BE2C (cell line): ENCODE measurements at regions not wholly inside any gene's neighbourhood (a gene's known extent, or its start where the extent isn't known, plus 50 kb on each side); places are given as distances from the start of the nearest gene placed in this dataset.

Experiments
- DNase-seq: peaks from one replicate; pipeline ENCODE4 v3.0.0-alpha.2; 2020
- H3K27me3 ChIP-seq: fragments of 250-450 bp; sonication (Bioruptor Pico); 2 replicates; pipeline ENCODE4 v1.5.1; 2020; ENCODE audit warnings: mild to moderate bottlenecking
- H3K36me3 ChIP-seq: fragments of 250-450 bp; sonication (Bioruptor Pico); 2 replicates; pipeline ENCODE4 v1.5.1; 2020; ENCODE audit warnings: mild to moderate bottlenecking
- H3K4me1 ChIP-seq: fragments of 250-450 bp; sonication (Bioruptor Pico); 2 replicates; pipeline ENCODE4 v1.5.1; 2020
- H3K4me3 ChIP-seq: 2 replicates; pipeline ENCODE4 v1.5.1; 2011; ENCODE audit warnings: low read depth, low read length
- H3K9me3 ChIP-seq: fragments of 250-450 bp; sonication (Bioruptor Pico); 2 replicates; pipeline ENCODE4 v1.5.1; 2020
- TF ChIP-seq, protein P1 (sequence below): IDR thresholded peaks from 2 replicates; pipeline ENCODE4 v1.5.1; 2012; ENCODE audit warnings: mild to moderate bottlenecking, low read depth, low read length

DNA sequence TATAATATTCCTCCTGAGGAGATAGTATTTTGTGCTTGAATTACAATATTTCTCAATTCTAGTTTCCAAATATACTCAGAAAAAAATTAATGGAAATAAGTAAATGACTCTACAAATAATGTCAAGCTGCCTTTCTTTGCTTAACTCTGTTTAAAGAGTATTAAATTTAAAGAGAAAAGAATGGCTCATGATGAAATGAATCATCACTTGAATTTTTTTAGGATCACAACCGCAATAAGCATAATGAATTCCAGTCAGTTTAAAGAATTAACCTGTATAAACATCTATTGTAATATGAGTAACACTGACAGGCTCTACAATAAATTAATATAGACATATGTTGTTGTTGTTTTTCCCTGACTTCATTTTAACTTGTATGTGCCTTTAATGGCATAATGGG lies 266.2 kb upstream of the ADGRB3 start:
- Histone ChIP-seq H3K9me3 (no peaks in the 10 kb centered on the region), H3K4me3 (no peak overlapping the region), H3K27me3 (no peaks in the 10 kb centered on the region), H3K4me1 (no peaks in the 10 kb centered on the region), H3K36me3 (no peaks in the 10 kb centered on the region)
- TF ChIP-seq, protein P1, sequence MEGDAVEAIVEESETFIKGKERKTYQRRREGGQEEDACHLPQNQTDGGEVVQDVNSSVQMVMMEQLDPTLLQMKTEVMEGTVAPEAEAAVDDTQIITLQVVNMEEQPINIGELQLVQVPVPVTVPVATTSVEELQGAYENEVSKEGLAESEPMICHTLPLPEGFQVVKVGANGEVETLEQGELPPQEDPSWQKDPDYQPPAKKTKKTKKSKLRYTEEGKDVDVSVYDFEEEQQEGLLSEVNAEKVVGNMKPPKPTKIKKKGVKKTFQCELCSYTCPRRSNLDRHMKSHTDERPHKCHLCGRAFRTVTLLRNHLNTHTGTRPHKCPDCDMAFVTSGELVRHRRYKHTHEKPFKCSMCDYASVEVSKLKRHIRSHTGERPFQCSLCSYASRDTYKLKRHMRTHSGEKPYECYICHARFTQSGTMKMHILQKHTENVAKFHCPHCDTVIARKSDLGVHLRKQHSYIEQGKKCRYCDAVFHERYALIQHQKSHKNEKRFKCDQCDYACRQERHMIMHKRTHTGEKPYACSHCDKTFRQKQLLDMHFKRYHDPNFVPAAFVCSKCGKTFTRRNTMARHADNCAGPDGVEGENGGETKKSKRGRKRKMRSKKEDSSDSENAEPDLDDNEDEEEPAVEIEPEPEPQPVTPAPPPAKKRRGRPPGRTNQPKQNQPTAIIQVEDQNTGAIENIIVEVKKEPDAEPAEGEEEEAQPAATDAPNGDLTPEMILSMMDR: no peak
- no peak for DNase-seq

DNA sequence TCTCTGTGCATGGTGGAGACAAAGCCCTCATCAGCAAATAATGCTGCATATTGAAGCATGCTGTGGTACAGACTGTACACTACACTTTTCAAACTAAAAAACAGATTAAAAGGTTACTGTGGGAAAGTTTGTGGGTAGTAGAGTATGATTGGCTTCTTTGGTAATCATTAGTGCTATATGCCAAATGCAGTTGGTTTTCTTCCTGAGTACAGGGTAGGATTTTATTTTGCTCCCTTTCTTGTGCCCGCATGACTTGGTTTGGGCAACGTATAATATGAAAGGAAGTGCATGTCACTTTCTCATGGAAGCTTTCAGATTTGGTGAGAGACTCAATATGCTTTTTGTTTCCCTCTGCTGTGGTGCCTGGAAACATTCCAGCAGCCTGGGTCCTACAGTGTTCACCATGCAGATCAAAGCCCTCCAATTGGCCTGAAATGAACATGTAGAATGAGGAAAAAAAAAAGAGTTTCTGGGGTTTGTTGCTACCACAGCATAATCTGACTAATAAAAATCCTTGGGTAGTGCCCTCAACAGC lies 270.7 kb upstream of the ADGRB3 start:
- H3K36me3 ChIP-seq: no peaks in the 10 kb centered on the region
- TF ChIP-seq, protein P1: no peak
- no peak overlapping the region for H3K4me3 ChIP-seq
- H3K9me3 ChIP-seq: no peaks in the 10 kb centered on the region
- H3K4me1 ChIP-seq: no peaks in the 10 kb centered on the region
- H3K27me3 ChIP-seq: no peaks in the 10 kb centered on the region
- no peak for DNase-seq

DNA sequence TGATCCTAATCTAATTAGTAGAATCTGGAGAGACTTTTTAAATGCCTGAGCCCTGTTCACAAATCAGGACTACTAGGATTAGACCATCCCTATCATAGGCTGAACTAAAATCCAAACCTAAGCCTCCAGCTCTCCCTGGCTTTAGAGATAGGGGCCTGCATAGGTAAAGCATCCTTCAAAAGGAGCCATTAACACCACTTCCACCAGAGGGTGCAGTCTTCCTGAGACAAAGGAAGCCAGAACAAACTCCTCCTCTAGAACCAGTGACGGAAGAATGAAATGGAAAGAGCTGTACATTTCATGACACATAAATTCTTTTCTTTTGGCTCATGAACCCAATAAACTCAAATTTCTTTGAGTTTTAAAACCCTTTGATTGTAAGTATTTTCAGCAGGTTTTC lies 291.2 kb upstream of the ADGRB3 start:
- TF ChIP-seq, protein P1: peak; percentile 95
- Histone ChIP-seq H3K9me3 (no peaks in the 10 kb centered on the region), H3K27me3 (no peaks in the 10 kb centered on the region), H3K36me3 (no peaks in the 10 kb centered on the region), H3K4me1 (no peaks in the 10 kb centered on the region), H3K4me3 (no peak overlapping the region)
- peak; percentile 75 for DNase-seq

DNA sequence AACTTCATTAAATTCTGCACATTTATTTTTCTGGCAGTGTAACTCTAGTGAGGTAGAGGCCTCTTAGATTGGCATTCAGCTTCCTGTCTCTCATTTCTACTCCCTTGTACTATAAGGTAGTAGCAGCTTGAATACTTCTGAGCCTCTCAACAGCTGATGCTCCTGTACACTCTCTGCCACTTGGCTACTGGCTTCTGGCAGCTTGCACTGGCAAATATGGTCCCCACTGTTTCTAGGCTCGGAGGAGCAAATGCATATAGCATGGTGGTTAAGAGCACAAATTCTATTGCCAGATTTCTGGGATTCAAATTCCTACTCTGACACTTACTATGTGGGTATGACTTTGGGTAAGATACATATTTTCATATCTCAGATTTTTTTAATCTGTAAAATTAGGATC lies 292.8 kb upstream of the ADGRB3 start:
- Histone ChIP-seq H3K27me3 (no peaks in the 10 kb centered on the region), H3K4me3 (no peak overlapping the region), H3K4me1 (no peaks in the 10 kb centered on the region), H3K36me3 (no peaks in the 10 kb centered on the region), H3K9me3 (no peaks in the 10 kb centered on the region)
- no peak for DNase-seq
- TF ChIP-seq, protein P1: no peak

DNA sequence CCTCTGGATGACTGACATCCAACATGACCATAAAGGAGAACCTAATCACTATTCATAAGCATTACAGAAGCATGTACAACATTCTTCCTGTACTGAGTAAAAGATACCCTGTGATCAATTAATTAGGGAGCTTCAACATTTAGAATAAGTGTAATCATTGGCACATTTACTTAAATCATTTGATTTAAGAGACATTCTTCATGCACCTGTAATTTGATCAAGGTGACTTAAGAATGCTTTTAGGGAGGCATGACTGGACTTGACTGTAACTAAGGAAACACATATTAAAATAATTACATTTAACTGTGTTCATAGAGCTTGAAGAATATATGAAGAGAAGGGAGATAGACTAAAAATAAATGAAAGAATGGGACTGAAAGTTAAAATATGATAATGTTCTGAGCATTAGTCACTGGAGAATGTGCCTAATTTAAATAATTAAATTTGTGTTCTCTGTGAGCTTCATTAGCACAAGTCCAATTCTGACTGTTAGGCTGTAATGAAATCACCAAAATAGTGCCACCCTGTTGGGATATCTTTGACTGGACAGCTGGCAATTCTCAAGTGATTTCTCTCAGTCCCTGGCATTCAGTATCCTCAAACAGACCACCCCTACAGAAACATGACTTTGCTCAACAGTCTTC lies 295.5 kb upstream of the ADGRB3 start:
- Histone ChIP-seq H3K4me1 (no peaks in the 10 kb centered on the region), H3K27me3 (no peaks in the 10 kb centered on the region), H3K36me3 (no peaks in the 10 kb centered on the region), H3K4me3 (no peak overlapping the region), H3K9me3 (no peaks in the 10 kb centered on the region)
- DNase-seq: no peak
- TF ChIP-seq, protein P1: no peak

DNA sequence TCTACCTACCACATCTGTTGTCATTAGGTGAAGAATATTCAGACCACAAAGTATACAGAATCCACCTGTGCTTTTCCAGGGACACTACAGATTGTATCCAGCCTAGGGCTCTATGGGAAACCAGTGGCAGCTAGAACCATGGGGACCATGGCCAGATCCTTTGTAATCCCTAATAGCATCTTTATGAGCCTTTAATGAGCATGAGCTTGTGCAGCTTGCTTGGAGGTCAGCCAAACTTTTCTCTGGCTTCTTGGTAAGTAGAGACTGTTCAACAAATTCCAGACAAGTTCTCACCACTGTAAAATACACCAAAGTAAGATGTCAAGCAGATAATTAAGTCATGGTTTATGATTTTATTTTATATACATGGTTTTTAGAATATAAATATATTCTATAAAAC lies 301.6 kb upstream of the ADGRB3 start:
- Histone ChIP-seq H3K4me3 (no peak overlapping the region), H3K4me1 (peaks cover 6% of the 10 kb centered on the region), H3K27me3 (no peaks in the 10 kb centered on the region), H3K36me3 (no peaks in the 10 kb centered on the region), H3K9me3 (no peaks in the 10 kb centered on the region)
- TF ChIP-seq, protein P1: no peak
- peak; percentile 89 for DNase-seq
